HTR-8/SVneo (cell line): ENCODE measurements at regions not wholly inside any gene's neighbourhood (a gene's known extent, or its start where the extent isn't known, plus 50 kb on each side); places are given as distances from the start of the nearest gene placed in this dataset.
A peak's percentile ranks its signal among the peaks of the same experiment; 100 is the strongest.

Source experiments
- DNase-seq: peaks from one replicate; pipeline ENCODE4 v3.0.0; 2011; ENCODE audit warnings: low spot score, mixed read lengths; ENCODE audit not compliant: insufficient read length
- FAIRE-seq: peaks from 2 replicates; lab custom pipeline; 2011; peaks lifted over from hg19 to GRCh38; lab: Jason Lieb, UNC

DNA sequence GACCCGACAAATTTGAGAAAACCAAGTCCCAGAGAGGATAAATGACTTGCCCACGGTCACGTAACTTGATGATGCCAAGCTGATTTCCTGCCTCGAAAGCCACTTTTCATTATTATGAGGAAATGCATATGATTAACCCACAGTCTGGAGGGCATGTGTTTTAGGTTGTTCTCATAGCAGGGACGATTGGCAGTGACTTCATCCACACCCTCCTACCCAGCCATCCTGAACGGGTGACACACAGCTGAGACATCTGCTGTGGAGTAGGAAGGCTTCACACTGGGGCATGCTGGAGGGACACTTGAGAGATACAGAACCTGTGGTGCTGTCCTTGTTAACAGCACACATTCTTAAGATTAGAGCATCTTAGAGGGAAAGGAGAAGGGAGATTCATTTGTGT, 65.4 kb upstream of the WDFY2 start:
- DNase-seq: no peak
- no peak for FAIRE-seq

- DNase-seq (no peak), FAIRE-seq (no peak)
Measured at GRCh38 chr13:51519771-51520216, 64.5 kb upstream of the WDFY2 start.

- DNase-seq: no peak
- FAIRE-seq: no peak
Measured at GRCh38 chr13:51520524-51520923, 63.7 kb upstream of the WDFY2 start.

- FAIRE-seq (no peak), DNase-seq (peak; percentile 46)
Measured at GRCh38 chr13:51523082-51523518, 61.2 kb upstream of the WDFY2 start.

DNA sequence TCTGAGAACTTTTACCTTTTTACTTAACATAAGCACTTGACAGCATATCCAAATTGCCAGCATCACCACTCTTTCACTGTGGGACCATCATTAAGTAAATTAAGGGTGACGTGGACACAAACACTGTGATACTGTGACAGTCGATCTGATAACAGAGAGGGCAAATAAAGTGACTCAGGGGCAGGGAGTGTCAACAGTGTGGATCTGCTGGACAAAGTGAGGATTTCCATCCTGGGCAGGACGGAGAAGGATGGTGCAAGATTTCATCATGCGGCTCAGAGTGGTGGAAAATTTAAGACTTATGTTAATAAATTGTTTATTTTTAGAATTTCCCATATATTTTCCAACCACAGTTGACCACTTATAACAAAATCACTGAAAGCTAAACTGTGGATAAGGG, 60.0 kb upstream of the WDFY2 start:
- FAIRE-seq (no peak), DNase-seq (no peak)

- DNase-seq (no peak), FAIRE-seq (no peak)
Measured at GRCh38 chr13:51524829-51525566, 59.3 kb upstream of the WDFY2 start.

- DNase-seq: no peak
- no peak for FAIRE-seq
Measured at GRCh38 chr13:51525567-51526167, 58.6 kb upstream of the WDFY2 start.

DNA sequence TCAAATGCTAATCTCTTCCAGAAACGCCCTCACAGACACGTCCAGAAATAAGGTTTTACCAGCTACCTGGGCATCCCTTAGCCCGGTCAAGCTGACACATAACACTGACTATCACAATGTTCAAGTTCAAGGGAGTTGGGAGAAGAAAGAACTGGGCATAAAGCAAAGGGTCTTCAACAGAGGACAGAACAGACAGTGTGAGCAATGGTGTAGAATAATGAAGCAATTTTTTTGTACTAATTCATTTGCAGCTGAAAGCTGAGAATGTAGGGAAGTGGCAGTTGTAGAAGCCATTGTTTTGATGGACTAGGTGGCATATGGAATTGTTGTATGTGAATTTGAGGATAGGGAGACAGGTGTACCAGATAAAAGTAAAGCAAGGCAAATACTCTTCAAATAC, 58.1 kb upstream of the WDFY2 start:
- DNase-seq: no peak
- FAIRE-seq: no peak

GRCh38 chr13:51532736-51533197, 51.5 kb upstream of the WDFY2 start:
- no peak for FAIRE-seq
- no peak for DNase-seq

GRCh38 chr13:51534041-51534817, 50.0 kb upstream of the WDFY2 start:
- FAIRE-seq (no peak), DNase-seq (no peak)
